ENCODE measurements at regions not wholly inside any gene's neighbourhood (a gene's known extent, or its start where the extent isn't known, plus 50 kb on each side); places are given as distances from the start of the nearest gene placed in this dataset.
A peak's percentile ranks its signal among the peaks of the same experiment; 100 is the strongest.

DNA sequence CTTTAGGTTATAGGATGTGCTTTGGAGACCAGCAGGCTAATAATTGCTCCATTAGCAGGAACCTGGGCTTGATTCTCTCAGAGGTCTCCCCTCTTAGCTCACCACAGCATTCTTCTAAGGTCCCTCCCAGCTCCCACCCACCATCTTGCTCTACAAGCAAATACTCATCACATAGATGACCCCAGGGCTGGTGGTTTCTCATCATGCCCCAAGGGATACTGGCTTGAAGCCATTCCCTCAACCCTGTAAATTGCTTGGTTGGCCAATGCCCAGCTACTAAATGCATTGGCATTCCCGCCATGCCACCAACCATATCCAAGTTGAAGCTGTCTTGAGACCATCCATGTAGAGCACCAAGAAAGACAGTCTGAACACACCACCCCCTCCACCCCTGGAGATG, 130.2 kb upstream of the NCAM1 start:
- Mint-ChIP-seq H3K9me3 (peaks cover 9% of the 10 kb centered on the region), H3K4me3 (no peak overlapping the region), H3K36me3 (no peaks in the 10 kb centered on the region), H3K27me3 (ENCODE audit: low read depth) (no peaks in the 10 kb centered on the region), H3K4me1 (peaks cover 23% of the 10 kb centered on the region), H3K27ac (no peak overlapping the region)
- DNase-seq (ENCODE audit: low spot score in 2 of 2, unreplicated experiment in 2 of 2), result no peak
- TF ChIP-seq, protein P1, sequence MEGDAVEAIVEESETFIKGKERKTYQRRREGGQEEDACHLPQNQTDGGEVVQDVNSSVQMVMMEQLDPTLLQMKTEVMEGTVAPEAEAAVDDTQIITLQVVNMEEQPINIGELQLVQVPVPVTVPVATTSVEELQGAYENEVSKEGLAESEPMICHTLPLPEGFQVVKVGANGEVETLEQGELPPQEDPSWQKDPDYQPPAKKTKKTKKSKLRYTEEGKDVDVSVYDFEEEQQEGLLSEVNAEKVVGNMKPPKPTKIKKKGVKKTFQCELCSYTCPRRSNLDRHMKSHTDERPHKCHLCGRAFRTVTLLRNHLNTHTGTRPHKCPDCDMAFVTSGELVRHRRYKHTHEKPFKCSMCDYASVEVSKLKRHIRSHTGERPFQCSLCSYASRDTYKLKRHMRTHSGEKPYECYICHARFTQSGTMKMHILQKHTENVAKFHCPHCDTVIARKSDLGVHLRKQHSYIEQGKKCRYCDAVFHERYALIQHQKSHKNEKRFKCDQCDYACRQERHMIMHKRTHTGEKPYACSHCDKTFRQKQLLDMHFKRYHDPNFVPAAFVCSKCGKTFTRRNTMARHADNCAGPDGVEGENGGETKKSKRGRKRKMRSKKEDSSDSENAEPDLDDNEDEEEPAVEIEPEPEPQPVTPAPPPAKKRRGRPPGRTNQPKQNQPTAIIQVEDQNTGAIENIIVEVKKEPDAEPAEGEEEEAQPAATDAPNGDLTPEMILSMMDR (IDR thresholded peaks at IDR 0.05; ENCODE audit: unreplicated experiment), result no peak

DNA sequence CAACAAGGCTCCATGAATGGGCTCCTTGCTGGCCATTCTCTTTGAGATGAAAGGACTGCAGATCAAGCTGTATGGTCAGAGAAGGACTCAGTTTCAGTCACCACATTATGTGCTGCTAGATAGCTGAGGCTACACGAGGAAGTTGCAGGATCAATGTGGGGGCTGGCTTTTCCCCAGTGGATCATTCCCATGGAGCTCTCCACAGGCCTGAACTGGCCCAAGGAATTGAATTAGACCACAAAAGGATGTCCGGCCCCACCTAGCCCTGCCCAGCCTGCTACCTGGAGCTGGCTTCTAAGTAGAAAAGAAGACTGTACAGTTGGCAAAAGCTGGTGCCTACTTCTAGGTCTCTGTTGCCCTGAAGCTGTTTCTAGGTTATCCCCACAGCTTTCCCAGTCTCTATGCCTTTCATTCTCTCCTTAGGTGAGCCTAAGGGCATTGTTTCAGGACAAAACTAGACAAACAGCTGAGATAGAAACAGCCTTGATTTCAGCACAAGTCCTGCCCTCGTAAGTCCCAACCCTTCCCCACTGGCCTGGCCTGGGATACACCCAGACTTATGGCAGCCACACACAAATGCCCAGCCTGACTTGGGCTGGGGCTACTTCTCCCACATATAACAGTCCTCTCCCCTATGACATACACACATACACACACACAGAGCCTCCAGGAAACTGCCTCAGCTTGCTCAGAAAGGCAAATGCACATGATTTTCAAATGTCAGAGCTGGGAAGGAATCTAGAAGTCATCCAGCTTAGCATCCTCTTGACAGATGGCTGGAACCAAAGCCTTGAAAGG, 129.1 kb upstream of the NCAM1 start:
- Mint-ChIP-seq H3K27ac (no peak overlapping the region), H3K36me3 (no peaks in the 10 kb centered on the region), H3K9me3 (peaks cover 9% of the 10 kb centered on the region), H3K4me1 (peaks cover 34% of the 10 kb centered on the region), H3K4me3 (no peak overlapping the region), H3K27me3 (ENCODE audit: low read depth) (no peaks in the 10 kb centered on the region)
- TF ChIP-seq, protein P1 (IDR thresholded peaks at IDR 0.05; ENCODE audit: unreplicated experiment), result no peak
- no peak for DNase-seq (ENCODE audit: low spot score in 2 of 2, unreplicated experiment in 2 of 2)

DNA sequence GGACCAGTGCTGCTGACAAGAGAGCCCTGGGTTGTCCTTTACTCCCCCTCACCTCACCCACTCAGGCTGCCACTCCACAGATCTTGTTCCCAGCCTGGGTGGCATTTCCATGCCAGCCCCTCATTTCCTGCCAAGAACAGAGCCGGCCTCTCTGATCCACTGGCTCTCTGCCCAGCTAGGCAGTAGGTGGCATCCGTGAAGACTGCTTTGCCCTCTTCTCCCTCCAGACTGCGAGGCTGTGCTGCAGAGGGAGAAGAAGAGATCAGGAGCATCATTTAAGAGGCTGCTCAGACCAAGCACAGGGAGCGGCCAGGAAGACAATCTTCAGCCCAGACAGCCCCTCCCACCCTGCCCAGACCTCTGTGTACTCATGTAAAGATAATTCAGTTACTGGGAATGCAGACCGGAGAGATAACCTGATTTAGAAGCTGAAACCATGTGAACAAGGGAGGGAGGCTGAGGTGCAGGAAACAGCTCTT, 126.9 kb upstream of the NCAM1 start:
- Mint-ChIP-seq H3K4me3 (no peak overlapping the region), H3K9me3 (no peaks in the 10 kb centered on the region), H3K4me1 (peaks cover 50% of the 10 kb centered on the region), H3K27me3 (ENCODE audit: low read depth) (no peaks in the 10 kb centered on the region), H3K27ac (peak overlapping the region; percentile 75), H3K36me3 (no peaks in the 10 kb centered on the region)
- TF ChIP-seq, protein P1 (IDR thresholded peaks at IDR 0.05; ENCODE audit: unreplicated experiment), result no peak
- no peak for DNase-seq (ENCODE audit: low spot score in 2 of 2, unreplicated experiment in 2 of 2)

DNA sequence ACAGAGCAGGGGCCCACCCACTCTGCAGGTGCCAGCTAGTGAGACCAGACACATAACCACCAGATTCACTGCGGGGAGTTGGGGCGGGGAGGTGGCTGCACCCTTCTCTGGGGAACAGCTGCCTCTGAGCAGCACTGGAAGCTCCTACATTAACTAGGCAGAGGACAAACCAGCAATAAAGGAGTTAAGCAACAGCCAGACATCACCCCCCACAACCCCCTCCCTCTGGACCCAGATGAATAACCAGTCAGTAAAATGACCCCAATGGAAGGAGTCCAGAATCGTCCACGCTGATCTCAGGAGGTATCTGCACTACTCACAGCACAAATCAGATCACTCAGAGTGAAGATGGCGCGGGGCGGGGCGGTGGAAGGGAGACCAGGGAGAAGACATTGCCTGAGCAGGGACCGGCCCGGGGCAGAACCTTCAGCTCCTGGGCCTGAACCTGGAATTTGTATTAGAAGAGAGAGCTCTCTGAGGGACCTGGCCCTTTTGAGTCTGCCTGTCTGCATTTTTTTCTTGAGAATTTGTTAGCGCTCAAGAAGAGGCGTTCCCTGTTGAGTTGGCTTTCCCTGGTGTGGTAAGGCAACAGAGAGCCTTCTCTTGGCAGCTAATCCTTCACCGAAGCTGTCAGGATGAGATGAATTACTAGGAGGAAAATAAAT, 125.5 kb upstream of the NCAM1 start:
- H3K4me1 Mint-ChIP-seq, result peaks cover 54% of the 10 kb centered on the region
- no peaks in the 10 kb centered on the region for H3K36me3 Mint-ChIP-seq
- H3K4me3 Mint-ChIP-seq, result no peak overlapping the region
- TF ChIP-seq, protein P1 (IDR thresholded peaks at IDR 0.05; ENCODE audit: unreplicated experiment), result no peak
- H3K27me3 Mint-ChIP-seq (ENCODE audit: low read depth), result peaks cover under 1% of the 10 kb centered on the region
- peak overlapping the region; percentile 79 for H3K27ac Mint-ChIP-seq
- H3K9me3 Mint-ChIP-seq, result no peaks in the 10 kb centered on the region
- DNase-seq (ENCODE audit: low spot score in 2 of 2, unreplicated experiment in 2 of 2), result no peak

DNA sequence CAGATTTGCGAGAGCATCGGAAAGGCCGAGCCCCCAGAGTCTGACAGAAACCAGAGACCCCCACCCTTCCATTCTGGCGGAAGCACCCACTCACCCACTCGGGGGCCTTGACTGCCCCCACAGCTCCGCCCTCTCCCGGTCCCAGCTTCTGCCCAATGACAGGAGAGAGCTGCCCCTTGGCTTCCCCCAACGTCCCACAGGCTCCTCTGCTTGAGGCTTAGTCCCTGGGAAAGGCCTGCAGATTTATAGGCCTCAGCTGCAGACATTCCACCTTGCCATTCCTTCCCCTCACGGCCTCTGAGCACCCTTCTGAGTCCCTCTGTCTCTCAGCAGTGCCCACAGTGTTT, 125.0 kb upstream of the NCAM1 start:
- no peak for DNase-seq (ENCODE audit: low spot score in 2 of 2, unreplicated experiment in 2 of 2)
- H3K4me3 Mint-ChIP-seq, result no peak overlapping the region
- peaks cover 54% of the 10 kb centered on the region for H3K4me1 Mint-ChIP-seq
- H3K36me3 Mint-ChIP-seq, result no peaks in the 10 kb centered on the region
- H3K27ac Mint-ChIP-seq, result peak overlapping the region; percentile 79
- no peaks in the 10 kb centered on the region for H3K9me3 Mint-ChIP-seq
- TF ChIP-seq, protein P1 (IDR thresholded peaks at IDR 0.05; ENCODE audit: unreplicated experiment), result no peak
- peaks cover 5% of the 10 kb centered on the region for H3K27me3 Mint-ChIP-seq (ENCODE audit: low read depth)

All from mesothelial cell of epicardium (in vitro differentiated cells).